GM18519 (cell line): ENCODE measurements at regions not wholly inside any gene's neighbourhood (a gene's known extent, or its start where the extent isn't known, plus 50 kb on each side); places are given as distances from the start of the nearest gene placed in this dataset.
A peak's percentile ranks its signal among the peaks of the same experiment; 100 is the strongest.

ENCODE experiments used
- ATAC-seq: cut with Tn5 transposase; IDR thresholded peaks from one replicate; pipeline ENCODE4 v1.9.1; 2021; ENCODE audit warnings: mild to moderate bottlenecking, moderate library complexity; ENCODE audit not compliant: unreplicated experiment, low FRiP score

DNA sequence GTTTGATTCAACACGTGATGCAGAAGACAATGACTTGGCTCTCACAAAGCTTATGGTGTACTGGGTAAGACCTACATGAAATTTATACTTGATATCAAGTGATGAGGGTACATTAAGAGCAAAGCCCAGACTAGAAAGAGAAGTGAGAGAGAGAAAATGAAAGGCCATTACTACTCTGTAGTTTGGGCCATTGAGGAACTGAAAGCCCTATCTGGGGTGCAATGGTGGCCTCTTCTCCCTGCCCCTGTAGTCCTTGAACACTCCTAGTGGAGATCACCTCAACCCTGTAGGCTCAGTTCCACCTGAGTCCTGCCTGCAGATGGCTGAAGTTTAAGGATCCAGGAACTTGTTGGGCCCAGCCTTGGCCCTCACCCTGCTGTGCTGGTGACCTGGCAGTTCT is 569.8 kb upstream of the MEX3C start:
- ATAC-seq, result peak; percentile 58

DNA sequence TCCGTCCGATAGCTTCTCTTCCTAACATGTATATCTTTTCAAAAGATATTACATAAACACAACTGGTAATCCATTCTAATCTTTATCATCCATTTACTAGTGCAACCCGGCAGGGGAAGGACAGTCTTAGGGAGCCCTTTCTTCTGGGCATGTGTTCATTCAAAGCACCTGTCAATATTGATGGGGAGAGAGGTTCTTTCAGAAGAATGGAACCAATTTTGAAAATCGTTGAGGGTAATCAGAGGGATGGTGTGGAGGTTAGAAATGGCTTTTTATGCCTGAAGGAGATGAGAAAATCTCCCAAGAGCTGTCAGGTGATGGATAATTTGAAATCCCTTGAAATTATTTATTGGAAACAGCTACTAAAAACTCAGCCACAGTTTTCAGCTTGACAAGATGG is 561.9 kb upstream of the DCC start:
- no peak for ATAC-seq

DNA sequence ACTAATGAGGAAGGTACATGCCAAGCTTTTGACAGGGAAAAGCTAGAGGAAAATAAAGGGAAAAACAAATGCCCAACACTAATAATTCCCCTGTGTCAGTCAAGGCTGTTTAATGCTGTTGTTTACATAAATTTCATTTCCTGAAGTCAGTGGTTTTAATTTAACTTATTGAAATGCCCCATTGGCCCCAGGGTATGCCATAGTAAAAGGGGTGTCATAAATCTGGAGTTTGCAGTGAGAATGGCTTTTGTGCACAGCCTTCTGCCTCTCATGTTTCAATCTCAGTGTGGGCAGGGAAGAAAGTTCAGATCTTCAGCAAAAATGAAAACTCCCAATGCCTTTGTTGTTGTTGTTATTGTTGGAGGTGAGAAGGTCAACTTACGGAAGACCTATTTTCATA is 550.1 kb upstream of the DCC start:
- ATAC-seq, result no peak

DNA sequence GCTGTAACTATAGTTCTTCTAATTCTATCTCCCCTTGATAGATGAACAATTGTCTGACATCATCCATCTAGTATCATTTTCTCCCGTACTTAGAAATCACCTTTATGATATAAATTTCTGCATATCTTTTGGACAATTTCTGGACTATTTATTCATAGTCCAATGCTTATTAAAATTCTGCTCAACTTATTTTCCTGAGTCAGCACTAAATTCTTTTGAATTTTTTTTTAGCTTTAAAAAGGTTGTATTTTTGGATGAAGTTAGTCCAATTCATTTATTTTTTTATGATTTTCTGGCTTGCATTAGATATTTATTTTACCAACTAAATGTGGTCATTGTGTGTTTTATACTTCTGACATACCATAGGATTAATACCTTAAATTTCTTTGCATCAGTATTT is 538.5 kb upstream of the DCC start:
- no peak for ATAC-seq

DNA sequence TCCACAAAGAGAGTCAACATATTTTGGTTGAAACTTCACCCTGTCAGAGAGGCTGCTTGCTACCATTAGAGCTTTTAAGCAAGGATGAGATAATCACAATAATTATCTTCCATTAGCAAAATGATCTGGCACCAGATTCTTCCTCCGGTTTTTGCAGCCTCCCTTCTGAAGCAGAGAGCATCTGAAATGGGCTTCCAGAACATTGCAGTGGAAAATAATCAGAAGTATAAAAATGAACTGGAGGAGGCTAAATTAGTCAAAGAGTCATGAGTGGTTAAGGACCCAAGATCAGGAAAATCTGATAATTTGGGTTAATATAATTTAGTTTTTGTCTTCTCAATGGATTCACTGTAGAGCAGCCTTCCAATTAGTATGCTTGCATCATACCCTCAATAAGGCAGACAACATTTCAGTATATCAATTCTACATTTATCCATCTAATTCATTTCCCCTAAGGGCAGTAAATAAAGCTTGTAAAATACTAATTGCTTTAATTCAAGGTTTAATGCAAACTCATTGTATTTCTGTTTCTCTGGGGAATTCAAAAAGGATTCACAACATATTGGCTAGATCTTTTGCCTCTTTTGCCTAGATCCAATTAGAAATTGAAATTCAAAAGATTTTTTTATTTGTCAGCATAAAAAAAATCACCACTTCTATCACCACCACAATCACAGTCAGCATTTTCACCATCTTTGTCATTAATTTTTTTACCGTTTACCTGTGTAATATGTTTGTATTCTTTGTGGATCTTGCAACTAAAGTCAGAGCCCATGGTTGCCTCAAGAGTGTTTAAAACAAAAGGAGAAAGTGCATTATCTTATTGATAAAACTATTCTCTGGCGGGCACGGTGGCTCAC is 537.2 kb upstream of the DCC start:
- ATAC-seq, result no peak

DNA sequence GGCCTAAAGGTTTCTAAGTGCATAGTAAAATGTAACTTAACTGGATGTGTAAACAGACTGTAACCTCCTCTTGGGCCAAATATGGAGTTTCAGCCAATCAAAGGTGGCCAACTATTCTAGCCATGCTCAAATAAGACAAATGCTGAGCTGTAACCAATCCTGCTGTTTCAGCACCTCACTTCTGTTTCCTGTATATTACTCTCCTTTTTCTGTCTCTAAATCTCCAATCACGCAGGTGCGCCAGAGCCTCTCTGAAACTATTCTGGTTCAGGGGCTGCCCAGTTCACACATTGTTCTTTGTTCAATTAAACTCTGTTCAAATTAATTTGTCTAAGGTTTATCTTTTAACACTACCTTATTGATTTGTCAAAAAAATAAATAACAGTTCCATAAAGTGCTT is 532.7 kb upstream of the DCC start:
- ATAC-seq, result no peak

DNA sequence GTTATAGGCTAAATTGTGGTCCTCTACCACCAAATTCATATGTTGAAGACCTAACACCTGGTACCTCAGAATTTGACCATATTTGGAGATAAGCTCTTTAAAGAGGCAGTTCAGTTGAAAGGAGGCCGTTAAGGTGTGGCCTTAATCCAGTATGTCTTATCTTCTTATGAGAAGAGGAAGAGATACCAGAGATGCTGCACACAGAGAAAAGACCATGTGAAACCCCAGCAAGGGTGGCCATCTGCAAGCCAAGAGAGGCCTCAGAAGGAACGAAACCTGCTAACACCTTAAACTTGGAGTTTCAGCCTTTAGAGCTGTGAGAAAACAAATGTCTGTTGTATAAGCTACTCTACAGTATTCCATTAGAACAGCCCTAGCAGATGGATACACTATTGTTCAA is 528.1 kb upstream of the DCC start:
- ATAC-seq, result no peak

DNA sequence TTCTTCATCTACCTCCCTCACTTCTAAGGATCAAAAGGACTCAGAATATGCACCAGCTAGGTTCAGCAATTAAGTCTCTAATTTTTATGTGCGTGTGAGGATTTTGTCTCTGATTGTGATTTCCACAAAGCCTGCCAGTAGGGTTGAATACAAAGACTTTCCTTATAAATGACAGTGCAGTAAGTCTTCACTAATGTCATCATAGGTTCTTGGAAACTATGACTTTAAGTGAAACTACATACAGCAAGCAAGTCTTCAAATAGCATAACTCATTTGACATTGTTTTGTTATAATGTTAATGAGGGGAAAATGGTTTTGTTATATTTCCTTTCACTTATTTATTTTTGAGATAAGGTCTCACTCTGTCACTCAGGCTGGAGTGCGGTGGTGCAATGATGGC is 526.3 kb upstream of the DCC start:
- no peak for ATAC-seq

DNA sequence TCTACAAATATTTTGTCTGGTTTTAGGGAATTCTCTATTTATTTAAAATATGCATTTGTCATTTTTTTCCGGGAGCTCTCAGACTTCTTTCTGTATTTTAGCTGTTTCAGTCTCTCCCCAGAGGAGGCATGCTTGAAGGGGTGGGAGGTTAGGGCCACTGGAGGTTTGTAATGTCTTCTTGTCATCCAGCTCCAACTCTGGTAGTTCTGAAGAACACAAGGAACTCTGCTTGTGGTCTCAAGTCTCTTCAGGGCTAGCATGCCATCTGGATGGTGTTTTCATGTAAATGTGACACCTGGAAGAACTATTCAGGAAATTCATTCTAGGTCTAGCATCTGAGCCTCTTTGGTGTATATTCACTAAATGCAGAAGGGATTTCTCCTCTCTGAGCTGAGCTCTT is 518.4 kb upstream of the DCC start:
- ATAC-seq, result no peak

DNA sequence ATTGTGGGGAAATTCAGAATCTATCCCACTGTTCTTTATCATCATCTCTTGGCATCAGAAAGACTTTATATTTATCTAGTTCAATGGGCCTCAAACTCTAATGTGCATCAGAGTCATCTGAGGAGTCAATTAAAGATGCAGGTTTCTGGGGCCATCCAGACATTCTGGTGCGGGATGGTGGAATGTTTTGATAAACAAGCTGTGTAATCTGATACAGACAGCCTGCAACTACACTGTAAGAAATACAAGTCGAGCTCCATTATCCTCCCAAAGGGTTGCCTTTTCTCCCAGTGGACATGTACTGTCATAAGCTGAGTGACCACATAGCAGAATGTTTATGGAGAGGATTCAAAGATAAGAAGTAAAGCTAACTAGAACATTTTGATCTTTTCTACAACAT is 515.3 kb upstream of the DCC start:
- no peak for ATAC-seq

DNA sequence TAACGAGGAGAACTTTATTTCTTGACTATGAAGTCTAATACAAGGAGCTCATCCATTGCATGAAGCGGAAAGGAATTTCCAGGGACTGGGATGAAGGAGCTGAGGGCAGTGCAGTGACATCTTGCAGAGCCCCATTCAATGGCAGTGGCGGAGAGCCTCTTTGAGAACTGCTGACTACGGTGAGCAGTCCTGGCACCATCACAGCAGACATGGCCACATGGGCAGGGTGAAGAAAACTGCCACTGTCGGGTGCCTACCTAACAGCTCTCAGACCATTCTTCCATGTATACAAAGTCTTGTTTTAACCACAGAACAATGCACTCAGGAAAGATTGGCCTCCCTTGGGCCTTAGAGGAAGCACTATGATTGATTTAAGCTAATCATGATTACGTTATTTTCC is 506.1 kb upstream of the DCC start:
- no peak for ATAC-seq

DNA sequence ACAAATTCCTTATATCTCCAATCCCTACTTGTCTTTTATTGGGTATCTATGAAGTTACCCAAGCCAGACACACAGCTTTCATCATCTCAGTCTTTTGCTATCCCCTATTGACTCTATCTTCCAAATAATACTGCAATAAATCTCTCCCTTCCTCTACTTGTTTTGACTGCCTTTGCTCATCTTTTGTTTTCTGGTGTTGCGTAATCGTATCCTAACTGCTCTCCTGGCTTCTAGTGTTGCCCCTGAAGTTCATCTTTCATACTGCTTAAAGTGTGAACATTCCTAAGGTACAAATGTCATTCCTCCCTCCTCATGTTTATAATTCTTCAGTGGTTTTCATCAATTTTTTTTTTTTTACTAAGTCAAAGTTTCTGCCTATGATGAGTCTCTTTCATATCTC is 491.3 kb upstream of the DCC start:
- ATAC-seq, result no peak

DNA sequence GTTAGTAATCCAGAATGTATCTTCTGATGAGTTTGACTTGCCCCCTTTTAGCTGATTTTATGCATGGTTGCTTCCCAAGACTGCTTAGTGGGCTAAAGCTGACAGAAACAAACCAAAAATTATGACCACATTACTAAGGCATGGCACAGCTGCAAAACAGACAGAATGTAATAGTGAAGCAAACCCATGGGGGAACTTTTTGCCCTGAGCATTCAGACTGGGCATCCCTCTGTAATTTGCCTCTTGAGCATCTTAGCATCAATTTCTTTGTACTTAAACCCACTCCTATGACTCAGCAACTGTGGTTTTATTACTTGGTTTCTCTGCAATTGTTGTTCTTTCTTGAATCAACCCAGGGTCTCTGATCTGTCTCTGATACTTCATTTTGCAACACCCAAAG is 487.3 kb upstream of the DCC start:
- ATAC-seq, result no peak

DNA sequence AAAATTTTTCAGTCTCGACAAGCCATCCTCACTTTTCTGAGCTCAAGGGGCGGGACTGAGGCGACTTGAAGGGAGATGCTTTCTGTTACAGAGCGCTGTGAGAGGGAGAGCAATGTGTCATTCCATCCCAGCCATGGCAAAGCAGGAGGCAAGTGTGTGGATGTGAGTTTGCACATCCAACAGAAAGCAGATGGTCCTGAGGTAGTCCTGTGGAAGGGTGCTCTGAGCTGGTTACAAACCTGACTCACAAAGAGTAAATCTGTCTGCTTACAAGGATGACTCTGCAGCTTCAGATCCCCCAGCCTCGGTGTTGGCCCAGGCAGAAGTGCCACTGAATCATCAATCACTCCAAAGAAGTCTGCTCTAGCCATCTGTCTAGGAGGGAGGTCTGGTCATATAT is 482.0 kb upstream of the DCC start:
- ATAC-seq, result no peak

DNA sequence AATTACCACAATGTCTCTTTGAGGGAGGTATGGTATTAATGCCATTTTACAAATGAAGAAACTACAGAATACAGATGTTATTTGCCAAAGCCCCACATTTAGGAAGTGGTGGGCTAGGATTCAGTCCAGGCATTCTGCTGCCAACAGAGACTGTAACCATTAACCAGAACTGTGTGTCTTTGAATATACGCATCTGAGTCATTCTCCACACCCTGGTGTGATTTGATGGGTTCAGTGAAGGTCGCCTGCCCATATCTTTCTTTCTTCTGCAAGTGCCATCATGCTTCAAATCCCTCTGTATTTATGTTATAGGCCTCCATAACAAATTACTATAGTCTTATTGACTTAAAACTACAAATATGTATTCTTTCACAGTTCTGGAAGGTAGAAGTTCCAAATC is 479.0 kb upstream of the DCC start:
- ATAC-seq, result no peak

DNA sequence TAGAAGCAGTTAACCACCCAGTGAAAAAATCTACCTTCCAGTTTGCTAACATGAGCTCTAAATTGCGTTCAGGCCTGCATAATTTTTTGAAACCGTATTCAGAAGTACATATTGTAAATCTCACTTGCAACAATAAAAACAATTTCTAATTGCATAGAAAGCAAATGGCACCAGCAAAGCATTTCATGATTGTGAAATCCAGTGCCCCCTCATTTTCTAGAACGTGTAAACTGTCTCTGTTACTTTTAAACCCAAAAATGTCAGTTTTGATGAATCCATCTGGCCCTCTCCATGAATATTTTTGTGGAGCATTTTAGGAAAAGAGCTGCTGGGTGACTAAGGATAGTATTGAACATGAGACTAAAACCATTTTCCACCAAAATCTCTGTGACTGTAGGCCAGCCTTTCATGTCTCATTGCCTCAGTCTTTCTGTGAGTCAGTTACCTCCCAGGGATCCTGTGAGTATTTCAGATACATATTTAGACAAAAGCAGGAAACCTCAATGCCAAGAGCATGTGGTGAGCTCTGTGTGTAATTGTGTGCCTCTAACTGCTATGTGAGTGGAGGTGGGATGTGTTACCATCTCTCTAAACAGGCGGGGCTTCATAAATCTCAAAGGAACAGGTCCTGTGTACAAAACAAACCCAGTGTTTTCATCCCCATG is 477.8 kb upstream of the DCC start:
- no peak for ATAC-seq

DNA sequence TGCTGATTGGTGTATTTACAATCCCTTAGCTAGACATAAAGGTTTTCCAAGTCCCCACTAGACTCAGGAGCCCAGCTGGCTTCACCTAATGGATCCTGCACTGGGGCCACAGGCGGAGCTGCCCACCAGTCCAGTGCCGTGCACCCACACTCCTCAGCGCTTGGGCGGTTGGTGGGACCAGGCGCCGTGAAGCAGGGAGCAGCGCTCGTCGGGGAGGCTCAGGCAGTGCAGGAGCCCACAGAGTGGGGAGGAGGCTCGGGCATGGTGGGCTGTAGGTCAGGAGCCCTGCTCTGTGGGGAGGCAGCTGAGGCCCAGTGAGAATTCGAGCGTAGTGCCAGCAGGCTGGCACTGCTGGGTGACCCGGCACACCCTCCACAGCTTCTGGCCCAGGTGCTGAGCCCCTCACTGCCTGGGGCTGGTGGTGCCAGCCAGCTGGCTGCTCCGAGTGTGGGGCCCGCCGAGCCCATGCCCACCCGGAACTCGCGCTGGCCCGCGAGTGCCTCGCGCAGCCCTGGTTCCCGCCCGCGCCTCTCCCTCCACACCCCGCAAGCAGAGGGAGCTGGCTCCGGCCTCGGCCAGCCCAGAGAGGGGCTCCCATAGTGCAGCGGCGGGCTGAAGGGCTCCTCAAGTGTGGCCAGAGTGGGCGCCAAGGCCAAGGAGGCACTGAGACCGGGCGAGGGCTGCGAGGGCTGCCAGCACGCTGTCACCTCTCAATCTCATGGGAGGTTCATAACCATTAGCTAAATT is 475.6 kb upstream of the DCC start:
- ATAC-seq, result no peak

DNA sequence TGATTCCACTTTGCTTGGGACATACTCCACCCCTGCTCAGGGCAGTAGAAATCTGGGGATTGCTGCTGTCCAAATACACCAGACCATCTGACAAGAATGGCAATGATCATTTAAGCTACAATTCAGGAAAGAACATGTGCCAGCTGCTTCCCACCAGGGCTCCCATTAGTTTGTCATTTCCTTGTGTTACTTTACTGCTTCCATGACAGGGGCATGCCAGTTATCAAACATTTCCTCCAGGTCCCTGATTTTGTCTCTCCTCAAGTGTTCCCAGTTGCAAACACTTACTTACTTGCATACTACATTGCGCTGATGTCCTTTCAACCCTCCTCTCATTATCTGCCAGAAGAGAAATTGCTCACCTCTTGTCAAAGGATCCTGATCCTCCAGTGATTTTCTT is 474.5 kb upstream of the DCC start:
- no peak for ATAC-seq

DNA sequence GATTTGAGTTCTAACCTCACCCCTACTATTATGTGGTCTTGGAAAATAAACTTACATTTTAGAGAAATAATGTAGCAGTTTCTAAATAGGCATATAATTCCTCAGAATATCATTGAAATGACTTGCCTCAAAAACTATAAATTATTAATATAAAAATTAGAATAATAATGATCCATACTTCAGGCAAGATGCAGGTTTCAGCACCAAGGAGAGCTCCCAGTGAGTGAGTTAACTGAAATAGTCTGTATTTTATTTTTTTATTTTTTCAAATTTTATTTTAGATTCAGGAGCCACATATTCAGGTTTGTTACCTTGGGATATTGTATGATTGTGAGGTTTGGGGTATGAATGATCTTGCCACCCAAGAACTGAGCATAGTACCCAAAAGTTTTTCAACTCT is 472.2 kb upstream of the DCC start:
- no peak for ATAC-seq

DNA sequence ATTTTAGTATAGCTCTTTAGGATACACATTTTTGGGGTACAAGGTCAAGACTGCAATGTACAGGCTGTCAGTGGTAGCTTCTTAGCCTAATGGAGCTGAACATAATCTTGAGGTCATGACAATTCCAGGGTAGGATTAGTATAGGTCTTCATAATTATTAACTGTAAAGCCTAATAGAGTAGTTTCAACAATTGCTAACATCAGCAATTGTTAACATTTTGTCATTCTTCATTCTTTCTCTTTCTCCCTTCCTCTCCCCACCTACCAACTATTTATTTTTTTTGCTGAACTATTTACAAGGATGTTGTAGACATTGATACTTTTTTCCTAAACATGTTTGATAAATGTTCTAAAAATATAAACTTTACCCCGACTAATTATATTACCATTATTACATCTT is 461.3 kb upstream of the DCC start:
- no peak for ATAC-seq

DNA sequence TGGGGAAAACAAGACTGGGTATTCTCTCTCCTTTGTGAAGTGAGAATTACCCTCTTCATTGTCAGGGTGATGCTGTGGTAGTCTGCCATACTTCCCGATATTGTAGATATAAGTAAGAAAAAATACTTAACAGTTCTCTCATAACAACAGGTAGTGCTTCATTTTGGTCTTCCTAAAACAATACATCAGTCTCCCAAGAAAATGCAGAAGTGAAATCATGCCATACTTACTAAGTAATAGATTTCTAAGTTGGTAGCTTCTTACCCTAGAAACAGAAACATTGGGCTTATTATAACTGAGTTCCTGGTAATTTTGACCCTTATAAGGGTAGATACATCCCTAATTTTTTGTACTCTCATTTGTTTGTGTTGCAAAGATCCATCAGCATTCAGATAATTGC is 460.7 kb upstream of the DCC start:
- ATAC-seq, result no peak

DNA sequence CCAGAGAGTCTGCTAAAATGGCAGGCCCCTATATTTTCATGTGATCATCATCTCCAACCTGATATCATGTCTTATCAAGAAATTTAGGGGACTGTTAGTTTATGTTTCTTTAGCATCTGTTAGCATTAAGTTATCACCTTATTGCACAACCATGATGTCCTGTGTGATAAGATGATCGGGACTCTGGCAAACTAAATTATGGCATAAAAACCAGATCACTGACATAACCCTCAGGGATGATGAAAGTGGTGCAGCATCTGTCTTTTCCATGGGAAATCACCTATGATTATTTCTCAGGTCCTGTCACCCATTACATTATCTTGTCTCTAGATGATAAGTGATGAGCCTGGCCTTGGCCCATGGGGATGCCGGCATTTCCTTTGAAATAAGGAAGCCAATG is 458.6 kb upstream of the DCC start:
- ATAC-seq, result no peak
